ENCODE measurements at regions not wholly inside any gene's neighbourhood (a gene's known extent, or its start where the extent isn't known, plus 50 kb on each side); places are given as distances from the start of the nearest gene placed in this dataset.
"Not testable (repeated sequence)": the region's sequence is repeated elsewhere in the genome, so short reads cannot be mapped to it uniquely, and the experiment has no call there.

DNA sequence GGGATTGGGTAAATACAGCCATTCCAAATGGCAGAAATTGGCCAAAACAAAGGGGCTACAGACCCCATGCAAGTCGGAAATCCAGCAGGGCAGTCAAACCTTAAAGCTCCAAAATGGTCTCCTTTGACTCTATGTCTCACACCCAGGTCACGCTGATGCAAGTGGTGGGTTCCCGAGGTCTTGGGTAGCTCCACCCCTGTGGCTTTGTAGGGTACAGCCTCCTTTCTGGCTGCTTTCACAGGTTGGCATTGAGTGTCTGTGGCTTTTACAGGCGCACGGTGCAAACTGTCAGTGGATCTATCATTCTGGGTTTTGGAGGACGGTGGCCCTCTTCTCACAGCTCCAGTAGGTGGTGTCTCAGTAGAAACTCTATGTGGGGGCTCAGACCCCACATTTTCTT, 358.6 kb upstream of the TGIF2LX start:
- TF ChIP-seq, protein P1, sequence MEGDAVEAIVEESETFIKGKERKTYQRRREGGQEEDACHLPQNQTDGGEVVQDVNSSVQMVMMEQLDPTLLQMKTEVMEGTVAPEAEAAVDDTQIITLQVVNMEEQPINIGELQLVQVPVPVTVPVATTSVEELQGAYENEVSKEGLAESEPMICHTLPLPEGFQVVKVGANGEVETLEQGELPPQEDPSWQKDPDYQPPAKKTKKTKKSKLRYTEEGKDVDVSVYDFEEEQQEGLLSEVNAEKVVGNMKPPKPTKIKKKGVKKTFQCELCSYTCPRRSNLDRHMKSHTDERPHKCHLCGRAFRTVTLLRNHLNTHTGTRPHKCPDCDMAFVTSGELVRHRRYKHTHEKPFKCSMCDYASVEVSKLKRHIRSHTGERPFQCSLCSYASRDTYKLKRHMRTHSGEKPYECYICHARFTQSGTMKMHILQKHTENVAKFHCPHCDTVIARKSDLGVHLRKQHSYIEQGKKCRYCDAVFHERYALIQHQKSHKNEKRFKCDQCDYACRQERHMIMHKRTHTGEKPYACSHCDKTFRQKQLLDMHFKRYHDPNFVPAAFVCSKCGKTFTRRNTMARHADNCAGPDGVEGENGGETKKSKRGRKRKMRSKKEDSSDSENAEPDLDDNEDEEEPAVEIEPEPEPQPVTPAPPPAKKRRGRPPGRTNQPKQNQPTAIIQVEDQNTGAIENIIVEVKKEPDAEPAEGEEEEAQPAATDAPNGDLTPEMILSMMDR (IDR thresholded peaks at IDR 0.05), result not testable (repeated sequence)
- TF ChIP-seq POLR2A (IDR thresholded peaks at IDR 0.05), result not testable (repeated sequence)

Data from tibial nerve (tissue), 3 donors.